ENCODE measurements at regions not wholly inside any gene's neighbourhood (a gene's known extent, or its start where the extent isn't known, plus 50 kb on each side); places are given as distances from the start of the nearest gene placed in this dataset.
"Not testable (repeated sequence)": the region's sequence is repeated elsewhere in the genome, so short reads cannot be mapped to it uniquely, and the experiment has no call there.

GRCh38 chr11:96863520-96863919 lies 473.7 kb downstream of the JRKL start:
- FAIRE-seq (no peak), DNase-seq (ENCODE audit: extremely low spot score, insufficient read length, low read depth) (no peak)

- DNase-seq (ENCODE audit: extremely low spot score, insufficient read length, low read depth) (no peak), FAIRE-seq (no peak)
These were observed 475.2 kb downstream of the JRKL start for GRCh38 chr11:96865020-96865419.

- FAIRE-seq (no peak), DNase-seq (ENCODE audit: extremely low spot score, insufficient read length, low read depth) (no peak)
These were observed 479.4 kb downstream of the JRKL start for GRCh38 chr11:96869207-96869606.

GRCh38 chr11:96875712-96876111 lies 485.9 kb downstream of the JRKL start:
- FAIRE-seq (no peak), DNase-seq (ENCODE audit: extremely low spot score, insufficient read length, low read depth) (no peak)

- FAIRE-seq: no peak
These were observed 488.7 kb downstream of the JRKL start for GRCh38 chr11:96878299-96879051.

GRCh38 chr11:96882622-96883021 lies 492.8 kb downstream of the JRKL start:
- not testable (repeated sequence) for DNase-seq (ENCODE audit: extremely low spot score, insufficient read length, low read depth); FAIRE-seq

More at GRCh38 chr11:96878299-96879051, 488.7 kb downstream of the JRKL start:
- DNase-seq (ENCODE audit: extremely low spot score, insufficient read length, low read depth): no peak

GRCh38 chr11:96885405-96885804 lies 495.6 kb downstream of the JRKL start:
- FAIRE-seq (no peak), DNase-seq (ENCODE audit: extremely low spot score, insufficient read length, low read depth) (no peak)

DNA sequence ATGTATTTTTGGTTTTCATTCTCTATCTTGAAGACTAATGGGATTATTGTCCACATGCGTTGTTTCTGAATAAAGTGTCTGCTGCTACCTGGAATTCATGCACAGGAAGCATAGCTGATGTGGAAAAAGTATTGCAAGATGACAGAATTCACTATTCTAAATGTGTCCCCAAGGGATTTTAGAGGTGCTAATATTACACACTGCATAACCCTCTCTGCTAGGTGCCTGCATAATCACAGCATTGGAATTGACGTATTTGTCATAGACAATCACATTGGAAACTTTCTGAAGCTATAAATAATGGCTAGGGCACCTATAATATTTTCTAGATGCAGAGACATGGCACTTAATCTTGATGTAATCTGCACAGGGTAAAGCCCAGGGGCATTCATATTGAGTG lies 496.1 kb downstream of the JRKL start:
- DNase-seq (ENCODE audit: extremely low spot score, insufficient read length, low read depth) (no peak), FAIRE-seq (no peak)

DNA sequence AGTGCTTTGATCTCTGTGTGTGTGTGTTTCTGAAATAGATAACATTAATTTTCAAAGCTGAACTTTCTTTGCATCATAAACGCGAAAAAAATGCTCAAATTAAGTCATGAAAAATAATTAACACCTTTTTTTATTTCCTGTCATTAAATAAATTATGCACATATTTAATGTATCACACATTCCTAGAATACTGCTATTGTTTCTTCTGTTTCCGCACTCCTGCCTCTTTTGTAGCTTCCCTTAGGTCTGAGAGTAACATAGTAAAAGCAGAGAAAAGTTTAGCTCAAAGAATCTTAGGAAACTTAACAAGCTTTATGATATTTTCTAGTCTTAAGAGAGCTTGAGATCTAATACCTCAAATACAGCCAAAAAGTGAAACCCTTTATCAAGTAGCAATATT lies 504.2 kb downstream of the JRKL start:
- FAIRE-seq: no peak
- no peak for DNase-seq (ENCODE audit: extremely low spot score, insufficient read length, low read depth)

- DNase-seq (ENCODE audit: extremely low spot score, insufficient read length, low read depth): no peak
- no peak for FAIRE-seq
These were observed 504.8 kb downstream of the JRKL start for GRCh38 chr11:96894587-96894986.

DNA sequence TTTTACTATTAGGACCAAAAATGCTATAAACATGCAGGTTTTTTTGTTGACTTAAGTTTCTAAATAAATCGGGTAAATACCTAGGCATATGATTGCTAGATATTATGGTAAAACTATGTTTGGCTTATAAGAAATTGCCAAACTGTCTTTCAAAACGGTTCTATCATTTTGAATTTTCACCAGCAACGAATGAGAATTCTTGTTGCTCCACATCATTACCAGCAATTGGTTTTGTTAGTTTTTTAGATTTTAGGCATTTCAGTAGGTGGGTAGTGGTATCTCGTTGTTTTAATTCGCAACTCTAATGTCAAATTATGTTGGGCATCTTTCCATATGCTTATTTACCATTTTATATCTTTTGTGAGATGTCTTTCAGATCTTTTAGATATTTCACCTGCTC lies 510.2 kb downstream of the JRKL start:
- DNase-seq (ENCODE audit: extremely low spot score, insufficient read length, low read depth): no peak
- FAIRE-seq: no peak

DNA sequence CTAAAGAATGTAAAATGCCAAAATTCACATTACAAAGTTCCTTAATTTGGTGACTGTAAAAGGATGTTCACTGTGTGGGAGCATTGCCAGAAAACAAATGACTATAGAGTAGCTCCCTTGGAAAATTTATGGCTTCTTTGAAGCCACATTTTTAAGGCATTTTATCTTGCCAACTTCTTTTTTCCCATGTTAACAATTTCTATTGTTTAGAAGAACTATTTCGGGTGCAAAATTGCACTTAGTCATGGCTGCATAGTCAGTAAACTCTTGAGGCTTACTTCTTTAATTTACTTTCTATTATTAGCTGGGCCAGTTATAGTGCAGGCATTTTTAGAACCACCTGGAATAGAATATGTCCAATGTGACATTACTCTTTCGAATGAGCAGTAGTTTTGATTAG lies 515.3 kb downstream of the JRKL start:
- DNase-seq (ENCODE audit: extremely low spot score, insufficient read length, low read depth) (no peak), FAIRE-seq (no peak)

- DNase-seq (ENCODE audit: extremely low spot score, insufficient read length, low read depth) (no peak), FAIRE-seq (no peak)
These were observed 515.9 kb downstream of the JRKL start for GRCh38 chr11:96905663-96906062.

- DNase-seq (ENCODE audit: extremely low spot score, insufficient read length, low read depth): no peak
- no peak for FAIRE-seq
These were observed 516.7 kb downstream of the JRKL start for GRCh38 chr11:96906476-96906875.

GRCh38 chr11:96925862-96926261 lies 536.0 kb downstream of the JRKL start:
- DNase-seq (ENCODE audit: extremely low spot score, insufficient read length, low read depth) (no peak), FAIRE-seq (no peak)

DNA sequence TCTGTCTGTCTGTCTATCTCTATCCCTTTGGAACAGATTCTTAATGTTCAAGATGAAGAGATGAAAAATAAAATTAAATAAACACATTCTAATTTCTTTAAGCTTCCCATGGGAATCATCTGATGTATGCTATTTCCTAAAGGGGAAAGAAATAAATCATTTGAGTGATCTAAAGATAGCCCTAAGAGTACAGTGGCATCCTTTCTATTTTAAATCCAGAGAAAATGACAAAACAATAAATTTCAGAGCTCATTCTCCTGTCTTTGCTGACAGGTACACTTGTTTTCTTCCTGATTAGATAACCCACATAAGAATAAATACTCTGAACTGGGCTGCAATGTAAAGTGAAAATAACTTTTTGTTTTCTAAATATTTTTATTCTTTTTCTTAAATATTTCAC lies 550.4 kb downstream of the JRKL start:
- FAIRE-seq (no peak), DNase-seq (ENCODE audit: extremely low spot score, insufficient read length, low read depth) (no peak)

GRCh38 chr11:96942855-96943254 lies 553.0 kb downstream of the JRKL start:
- FAIRE-seq: no peak
- DNase-seq (ENCODE audit: extremely low spot score, insufficient read length, low read depth): no peak

DNA sequence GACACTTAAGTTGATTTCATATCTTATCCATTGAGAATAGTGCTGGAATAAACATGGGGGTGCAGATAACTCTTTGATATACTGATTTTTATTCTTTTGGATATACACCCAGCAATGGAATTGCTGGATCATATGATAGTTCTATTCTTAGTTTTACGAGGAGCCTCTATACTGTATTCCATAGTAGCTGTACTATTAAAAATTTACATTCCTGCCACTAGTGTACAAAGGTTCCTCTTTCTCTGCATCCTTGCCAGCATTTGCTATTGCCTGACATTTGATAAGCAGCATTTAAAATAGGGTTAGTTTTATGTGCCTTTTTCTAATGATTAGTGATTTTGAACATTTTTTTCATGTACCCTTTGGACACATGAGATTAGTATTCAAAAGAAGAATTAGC lies 554.2 kb downstream of the JRKL start:
- FAIRE-seq (no peak), DNase-seq (ENCODE audit: extremely low spot score, insufficient read length, low read depth) (no peak)

GRCh38 chr11:96948066-96948465 lies 558.3 kb downstream of the JRKL start:
- FAIRE-seq (no peak), DNase-seq (ENCODE audit: extremely low spot score, insufficient read length, low read depth) (no peak)

DNA sequence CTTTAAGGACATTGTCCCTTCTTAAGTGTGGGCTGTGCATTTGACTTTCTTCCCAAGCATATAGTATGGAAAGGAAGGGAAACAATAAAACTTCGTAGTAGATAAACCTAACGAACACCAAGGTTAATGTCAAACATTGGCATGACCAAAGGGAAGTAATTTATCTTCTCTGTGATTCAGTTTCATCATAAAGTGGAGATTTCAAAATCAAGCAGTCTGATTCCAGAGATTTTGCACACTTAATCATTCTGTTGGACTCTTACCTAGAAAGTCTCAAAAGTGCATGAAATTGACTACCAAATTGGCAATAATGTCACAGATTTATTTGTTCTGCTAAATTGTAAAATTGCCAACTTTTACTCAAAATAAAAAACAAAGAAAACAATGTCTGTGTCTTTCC lies 559.7 kb downstream of the JRKL start:
- DNase-seq (ENCODE audit: extremely low spot score, insufficient read length, low read depth) (no peak), FAIRE-seq (no peak)

DNA sequence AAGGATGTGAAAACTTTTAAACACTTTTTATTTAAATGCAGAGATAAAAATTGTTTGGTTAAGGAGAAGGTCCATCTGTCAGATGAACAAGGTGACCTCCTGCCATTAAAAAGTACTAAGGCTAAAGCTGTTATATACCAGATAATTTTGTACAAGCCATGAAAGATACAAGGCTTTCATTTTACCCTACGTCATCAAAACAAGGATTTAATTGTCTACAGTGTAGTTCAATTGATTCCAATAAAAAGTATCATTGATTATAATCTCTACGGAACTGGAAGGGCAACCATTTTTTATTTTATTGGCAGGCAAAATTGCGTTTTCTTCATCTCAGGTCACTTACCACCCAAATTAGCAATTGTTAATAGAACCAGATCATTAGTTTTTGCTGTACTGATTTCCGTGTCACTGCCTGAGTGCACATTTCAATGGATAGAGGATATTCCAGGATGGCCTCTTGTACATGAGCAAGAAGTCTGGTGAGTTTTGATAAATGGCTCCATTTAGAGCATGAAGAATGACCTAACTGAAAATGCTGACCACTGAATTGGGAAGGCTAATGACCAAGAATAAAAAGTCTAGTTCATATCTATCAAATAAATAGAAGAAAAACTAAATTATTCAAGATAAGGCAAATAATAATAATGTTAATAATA lies 564.9 kb downstream of the JRKL start:
- FAIRE-seq (no peak), DNase-seq (ENCODE audit: extremely low spot score, insufficient read length, low read depth) (no peak)

DNA sequence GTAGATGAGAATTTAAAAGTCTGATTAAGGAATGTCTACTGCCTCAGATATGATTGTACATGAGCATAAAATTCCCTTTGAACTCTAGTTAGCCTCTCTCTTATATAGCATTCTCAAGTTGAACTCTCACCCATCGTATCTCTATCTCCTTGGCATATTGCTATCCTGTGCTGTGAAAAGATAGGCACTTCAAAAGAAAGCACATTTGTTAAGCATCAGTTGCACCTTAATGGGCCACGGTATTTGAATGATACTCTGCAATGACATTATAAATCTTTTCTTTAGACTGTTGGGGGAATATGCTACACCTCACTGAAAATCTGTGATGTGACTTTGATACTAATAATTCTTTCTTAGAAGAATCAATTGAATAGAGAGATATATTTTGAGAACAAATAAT lies 570.7 kb downstream of the JRKL start:
- DNase-seq (ENCODE audit: extremely low spot score, insufficient read length, low read depth): no peak

More for the DNA sequence above, 570.7 kb downstream of the JRKL start:
- no peak for FAIRE-seq

Data from GM18507 (cell line).